GM20000 (cell line): ENCODE measurements at regions not wholly inside any gene's neighbourhood (a gene's known extent, or its start where the extent isn't known, plus 50 kb on each side); places are given as distances from the start of the nearest gene placed in this dataset.

Source experiments
- DNase-seq: peaks from one replicate; pipeline ENCODE4 v3.0.0; 2012; ENCODE audit warnings: low spot score
- CTCF ChIP-seq: IDR thresholded peaks from 2 replicates; pipeline ENCODE4 v1.5.1; 2012; ENCODE audit warnings: mild to moderate bottlenecking, control low read depth; ENCODE audit errors: extremely low read depth, missing control alignments

- no peak for DNase-seq
- no peak for TF ChIP-seq CTCF
These were observed 103.3 kb upstream of the LEF1 start for GRCh38 chr4:108272046-108272445.

GRCh38 chr4:108270466-108271450 is 102.0 kb upstream of the LEF1 start:
- TF ChIP-seq CTCF, result no peak
- DNase-seq, result no peak

GRCh38 chr4:108264693-108265092 is 96.0 kb upstream of the LEF1 start:
- no peak for DNase-seq
- TF ChIP-seq CTCF, result no peak

GRCh38 chr4:108263057-108263456 is 94.3 kb upstream of the LEF1 start:
- DNase-seq, result no peak
- no peak for TF ChIP-seq CTCF

- no peak for TF ChIP-seq CTCF
- no peak for DNase-seq
These were observed 92.3 kb upstream of the LEF1 start for GRCh38 chr4:108261026-108261425.

GRCh38 chr4:108256538-108256937 is 87.8 kb upstream of the LEF1 start:
- no peak for TF ChIP-seq CTCF
- DNase-seq, result no peak

GRCh38 chr4:108255203-108255747 is 86.5 kb upstream of the LEF1 start:
- TF ChIP-seq CTCF, result no peak
- no peak for DNase-seq
